Kidney capillary endothelial cell (primary cell): ENCODE measurements at regions not wholly inside any gene's neighbourhood (a gene's known extent, or its start where the extent isn't known, plus 50 kb on each side); places are given as distances from the start of the nearest gene placed in this dataset.

Experiments used
- DNase-seq: peaks from one replicate; pipeline ENCODE4 v3.0.0-alpha.2; 2018; ENCODE audit warnings: low spot score

DNA sequence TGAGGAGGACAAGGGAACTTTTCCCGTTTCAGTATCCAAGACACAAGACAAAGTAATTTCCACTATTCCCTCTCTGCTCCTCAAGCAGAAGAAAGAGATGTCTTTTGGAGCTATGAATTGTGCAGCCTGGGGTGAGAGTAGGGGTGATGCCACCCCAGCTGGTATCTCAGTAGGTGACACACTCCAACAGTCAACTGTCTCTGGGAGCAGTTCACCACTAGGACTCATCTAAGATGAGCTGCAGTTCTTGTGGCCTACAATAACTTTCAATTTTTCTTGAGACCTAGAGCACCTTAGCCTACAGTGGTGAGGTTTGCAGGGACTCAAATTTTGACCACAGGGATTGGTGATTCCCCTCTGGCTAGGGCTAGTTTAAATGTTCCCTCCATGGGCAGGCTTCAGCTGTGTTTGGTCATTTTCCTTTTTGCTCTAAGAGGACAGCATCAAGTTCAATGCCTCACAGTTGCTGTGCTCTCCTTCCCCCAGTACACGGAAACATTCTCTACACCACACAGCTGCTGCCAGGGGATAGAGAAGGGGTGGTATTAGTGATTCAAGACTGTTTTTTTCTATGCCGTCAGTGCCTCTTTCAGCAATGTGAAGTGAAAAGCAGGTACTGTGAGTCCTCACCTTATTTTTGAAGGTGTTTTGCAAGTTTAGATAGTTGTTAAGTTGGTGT is 278.6 kb upstream of the RORB start:
- no peak for DNase-seq

DNA sequence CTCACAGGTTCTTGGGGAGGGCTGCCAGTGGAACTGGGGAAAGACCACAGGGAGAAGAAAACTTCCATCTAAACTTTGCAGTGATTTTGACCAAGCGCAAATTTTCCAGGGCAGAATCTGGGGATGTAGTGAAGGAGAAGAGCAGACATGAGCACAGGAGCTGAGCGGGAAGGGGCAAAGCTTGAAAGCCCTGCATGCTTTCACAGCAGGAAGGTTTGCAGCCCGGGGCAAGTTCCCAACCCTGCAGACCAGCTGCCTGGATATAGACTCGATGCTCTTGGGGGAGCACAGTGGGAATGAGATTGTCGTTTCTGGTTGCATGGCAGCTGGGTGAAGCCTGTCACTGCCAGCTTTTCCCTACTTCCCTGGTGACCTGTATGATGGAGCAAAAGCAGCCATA is 276.8 kb upstream of the RORB start:
- DNase-seq: no peak

DNA sequence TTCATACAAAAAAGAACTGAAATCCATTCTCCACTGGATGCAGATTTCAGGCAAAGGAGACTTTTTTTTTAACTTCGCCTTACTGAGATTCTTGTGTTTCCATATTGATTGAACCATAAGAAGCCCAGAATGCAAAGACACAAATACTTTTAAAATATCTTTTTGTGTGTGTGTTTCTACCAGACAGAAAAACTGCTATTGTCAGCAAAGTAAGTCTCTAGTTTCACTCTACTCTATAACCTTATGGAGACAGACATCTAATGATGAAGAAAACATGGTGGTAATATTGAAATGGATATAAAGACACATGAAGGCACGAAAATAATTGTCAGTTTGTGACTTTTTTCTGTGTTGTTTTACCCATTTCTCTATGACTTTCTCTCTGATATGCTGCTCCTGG is 260.3 kb upstream of the RORB start:
- DNase-seq: no peak

DNA sequence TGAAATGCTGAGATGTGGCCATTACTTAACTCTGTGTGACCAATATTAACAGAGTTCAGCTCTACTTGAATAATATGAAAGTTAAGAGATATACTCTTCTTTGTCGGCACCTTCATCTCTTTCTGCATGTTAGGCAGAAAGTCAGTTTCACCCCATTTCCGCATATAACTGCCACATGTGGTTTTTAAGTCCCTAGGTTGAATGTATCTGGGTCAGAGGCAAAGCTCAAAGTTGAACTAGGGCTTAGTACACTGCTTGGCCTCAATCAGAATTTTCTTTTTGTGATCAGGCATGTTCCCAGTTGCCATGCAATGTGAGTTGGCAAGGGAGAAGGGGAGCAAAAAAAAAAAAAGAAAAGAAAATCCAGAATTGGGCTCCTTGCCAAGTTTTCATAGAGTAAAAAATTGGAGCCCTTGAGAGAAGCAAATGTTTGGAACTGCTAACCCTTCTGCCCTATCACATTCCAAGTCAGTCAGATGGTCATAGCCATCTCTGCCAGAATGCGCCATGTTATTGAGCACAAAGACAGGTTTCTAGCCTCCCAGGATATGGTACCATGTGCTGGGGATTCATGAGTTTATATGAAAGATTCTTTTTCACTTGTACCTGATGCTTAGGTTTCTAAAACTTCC is 251.2 kb upstream of the RORB start:
- no peak for DNase-seq

DNA sequence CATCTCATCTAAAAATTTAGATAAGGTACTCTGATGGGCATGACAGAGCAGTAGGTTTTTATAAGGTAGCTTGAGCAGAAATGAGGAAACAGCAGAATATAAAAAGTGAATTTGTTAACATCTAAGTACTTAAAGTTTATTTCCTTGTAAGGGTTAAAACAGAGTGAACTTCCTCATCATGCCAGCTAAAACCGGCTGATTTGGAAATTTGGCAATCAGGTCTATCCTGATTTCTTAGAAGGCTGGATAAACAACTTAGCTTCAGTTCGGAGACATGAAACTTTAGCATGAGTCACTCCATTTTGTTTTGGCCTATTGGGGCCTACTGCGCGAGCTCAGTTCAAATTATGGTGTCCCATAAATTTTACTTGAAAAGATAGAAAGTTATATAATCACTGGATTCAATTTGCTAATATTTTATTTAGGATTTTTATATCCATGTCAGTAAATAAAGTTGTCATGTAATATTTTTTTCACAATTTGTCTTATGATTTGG is 241.6 kb upstream of the RORB start:
- no peak for DNase-seq

DNA sequence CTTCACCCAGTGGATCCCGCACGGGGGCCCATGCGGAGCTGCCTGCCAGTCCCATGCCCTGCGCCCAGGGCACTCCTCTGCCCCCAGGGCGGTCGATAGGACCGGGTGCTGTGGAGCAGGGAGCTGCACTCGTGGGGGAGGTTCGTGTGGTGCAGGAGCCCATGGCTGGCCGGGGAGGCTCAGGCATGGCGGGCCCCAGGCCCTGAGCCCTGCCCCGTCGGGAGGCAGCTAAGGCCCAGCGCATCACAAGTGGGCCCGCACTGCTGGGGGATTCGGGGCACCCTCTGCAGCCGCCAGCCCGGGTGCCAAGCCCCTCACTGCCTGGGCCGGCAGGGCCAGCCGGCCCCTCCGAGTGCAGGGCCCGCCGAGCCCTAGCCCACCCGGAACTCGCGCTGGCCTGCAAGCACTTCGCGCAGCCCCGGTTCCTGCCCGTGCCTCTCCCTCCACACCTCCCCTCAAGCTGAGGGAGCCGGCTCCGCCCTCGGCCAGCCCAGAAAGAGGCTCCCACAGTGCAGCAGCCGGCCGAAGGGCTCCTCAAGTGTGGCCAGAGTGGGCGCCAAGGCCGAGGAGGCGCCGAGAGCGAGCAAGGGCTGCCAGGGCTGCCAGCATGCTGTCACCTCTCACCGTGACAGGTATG is 221.1 kb upstream of the RORB start:
- no peak for DNase-seq

DNA sequence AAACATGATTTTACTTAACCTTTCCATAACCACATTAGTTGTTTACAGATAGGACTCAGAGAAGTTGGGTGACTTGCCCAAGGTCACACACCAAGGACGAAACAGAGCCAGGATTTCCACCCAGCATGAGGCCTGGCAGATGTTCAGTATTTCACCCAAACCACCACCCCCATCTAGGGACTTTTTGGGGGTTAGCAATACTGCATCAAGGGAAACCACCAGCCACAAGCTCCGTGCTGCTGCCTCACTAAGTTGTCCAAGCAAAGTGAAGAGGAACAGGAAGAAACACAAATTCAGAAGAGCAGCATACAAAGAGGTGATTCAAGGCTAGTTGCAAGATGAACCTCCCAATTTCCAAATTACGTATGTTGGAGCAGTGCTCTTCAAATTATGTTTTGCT is 219.6 kb upstream of the RORB start:
- no peak for DNase-seq

DNA sequence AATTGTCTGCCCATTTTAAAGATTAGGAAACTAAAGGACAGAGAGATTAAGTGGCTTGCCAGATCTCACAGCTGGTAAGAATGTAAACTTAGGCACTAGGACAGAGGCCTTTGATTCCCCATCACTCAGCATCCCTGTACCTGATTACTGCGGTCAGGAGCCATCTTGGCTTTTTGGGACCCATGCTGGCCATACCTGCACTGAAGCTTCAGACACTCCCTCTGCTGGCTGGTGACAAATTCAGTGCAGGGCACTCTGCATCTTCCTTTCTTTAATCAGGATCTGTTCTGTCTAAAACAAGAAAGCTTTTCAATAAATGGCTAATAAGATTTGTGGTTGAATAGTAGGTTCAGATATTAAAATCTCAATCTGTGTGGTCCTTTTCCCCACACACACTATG is 215.5 kb upstream of the RORB start:
- no peak for DNase-seq

DNA sequence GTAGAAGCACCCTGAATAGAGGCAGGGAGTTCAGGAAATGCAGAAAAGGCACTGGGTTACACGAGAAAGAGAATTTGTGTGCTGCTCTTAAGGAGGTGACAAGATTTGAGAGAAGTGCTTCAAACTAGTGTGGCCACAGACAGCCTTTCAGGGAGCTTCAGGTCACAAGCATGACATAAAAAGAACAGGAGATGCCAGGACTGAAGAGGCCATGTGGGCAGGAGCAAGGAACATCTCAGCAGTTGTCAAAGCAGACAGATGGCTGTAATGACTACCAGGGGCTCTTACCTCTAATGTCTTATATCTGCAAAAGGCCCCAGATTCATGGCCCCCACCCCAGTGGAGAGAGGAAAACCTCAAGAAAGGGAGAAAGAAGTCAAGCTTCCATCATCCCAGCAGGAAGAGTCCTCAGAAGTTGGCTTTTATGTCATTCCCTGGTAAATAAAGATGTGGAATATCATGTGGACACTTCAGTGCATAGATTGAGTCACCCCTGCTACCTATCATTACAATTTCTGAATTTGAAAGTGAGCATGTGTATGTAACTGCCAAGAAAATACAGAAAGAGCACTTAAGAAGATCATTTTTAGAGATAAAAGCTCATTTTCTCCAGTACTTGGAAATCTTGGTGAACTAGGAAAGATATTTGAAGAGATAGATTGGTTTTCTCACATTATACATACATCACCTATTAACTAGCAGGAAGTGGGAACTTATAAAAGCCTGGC is 214.4 kb upstream of the RORB start:
- DNase-seq: no peak

DNA sequence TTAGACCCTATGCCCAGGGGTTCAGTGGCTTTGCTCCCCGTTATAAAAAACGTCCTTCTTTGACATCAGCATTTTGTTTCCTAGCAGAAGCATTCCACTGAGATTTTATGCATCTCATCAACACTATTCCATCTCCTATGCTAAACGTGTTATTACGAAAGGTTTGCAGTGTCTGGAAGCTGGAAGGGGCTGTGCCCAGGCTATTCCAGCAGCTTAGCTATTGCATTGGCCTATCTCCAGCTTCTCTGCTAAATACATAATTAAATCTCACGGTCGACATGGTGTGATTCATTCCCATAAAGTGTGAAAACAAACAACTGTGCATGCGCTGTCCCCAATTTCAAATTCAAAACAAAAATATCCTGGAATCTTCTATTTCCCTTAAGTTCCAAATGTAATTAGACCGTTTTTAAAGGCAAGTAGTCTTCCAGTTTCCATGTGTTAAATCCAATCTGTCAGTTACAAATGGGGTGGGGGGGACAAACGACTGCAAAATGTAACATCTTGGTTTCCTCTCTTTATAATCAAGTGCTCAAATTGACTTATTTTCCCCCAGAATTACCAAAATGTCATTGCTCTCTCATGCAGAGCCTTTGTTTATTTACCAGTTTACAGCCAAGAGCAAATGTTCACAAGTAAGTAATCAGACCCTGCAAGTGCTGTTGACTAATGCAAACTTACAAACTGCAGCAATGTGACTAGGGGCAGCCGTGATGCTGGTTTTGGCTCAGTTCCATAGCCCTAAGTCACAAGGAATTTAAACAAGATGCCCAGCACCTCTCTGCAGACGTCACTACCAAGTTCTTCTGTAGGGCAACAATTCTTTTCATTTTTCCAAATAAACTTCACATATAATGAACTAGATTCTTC is 212.3 kb upstream of the RORB start:
- no peak for DNase-seq

DNA sequence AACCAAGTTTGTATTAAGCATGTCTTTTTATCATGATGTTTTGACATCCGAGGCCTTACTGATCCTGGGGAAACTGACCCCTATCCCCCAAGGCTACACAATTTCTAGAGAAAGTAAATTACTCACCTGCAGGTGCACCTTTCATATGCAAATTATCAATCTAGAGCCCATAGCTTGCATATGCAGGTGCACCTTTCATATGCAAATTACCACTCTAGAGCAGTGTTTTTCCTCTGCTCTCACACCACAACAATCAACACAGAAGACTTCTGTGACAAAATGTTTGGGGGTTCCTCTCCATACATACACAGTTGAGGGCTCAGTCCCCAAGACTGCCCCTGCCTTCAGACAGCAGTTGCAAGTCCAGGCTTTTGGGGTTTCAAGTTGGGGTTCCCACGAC is 203.7 kb upstream of the RORB start:
- DNase-seq: no peak

DNA sequence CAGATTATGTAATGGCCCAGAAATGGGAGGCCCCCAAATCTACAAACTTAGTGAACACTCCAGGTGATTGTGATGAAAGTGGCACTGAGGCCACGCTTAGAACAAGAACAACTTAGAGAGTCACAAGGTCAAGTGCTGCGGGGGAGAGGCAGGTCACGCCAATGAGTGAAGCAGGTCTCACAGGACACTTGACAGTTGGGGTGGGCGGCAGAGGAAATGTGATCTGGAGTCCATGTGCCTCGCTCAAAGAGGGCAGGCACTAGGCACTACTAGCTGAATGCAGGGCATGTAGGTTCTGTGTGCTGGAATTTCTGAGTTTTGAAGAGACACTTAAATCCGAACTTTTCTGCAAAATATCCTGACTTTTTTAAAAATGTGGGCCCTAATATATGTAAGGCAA is 193.2 kb upstream of the RORB start:
- no peak for DNase-seq

DNA sequence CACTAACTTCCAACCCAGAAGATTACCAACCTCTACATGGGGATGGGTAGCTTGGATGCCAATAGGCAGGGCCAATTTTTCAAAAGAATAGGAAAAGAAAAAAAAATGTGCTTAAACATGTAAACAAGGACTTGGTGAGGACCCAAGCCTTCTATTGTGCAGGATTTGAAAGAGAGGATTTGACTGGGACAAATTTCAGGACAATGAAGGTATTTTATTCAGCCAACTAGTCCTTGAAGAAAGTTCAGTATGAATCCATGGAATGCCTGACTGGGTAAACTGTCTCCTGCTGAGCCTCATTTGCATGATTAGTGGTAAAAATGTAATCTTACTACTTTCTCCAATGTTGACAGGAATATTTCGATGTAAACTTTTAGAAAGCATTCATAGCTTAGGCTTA is 192.5 kb upstream of the RORB start:
- DNase-seq: no peak

DNA sequence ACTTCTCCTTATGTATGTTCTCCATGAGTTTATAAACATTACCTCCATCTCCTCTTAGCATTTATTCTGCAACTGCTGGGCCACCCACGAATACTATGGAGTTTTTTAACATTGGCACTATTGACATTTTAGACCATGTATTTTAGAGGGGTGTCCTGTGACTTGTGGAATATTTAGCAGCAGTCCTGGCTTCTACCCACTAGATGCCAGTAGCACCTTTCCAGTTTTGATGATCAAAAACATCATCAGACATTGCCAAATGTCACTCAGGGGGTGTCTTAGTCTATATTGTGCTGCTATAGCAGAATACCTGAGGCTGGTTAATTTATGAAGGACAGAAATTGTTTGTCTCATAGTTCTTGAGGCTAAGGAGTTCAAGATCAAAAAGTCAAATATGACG is 187.5 kb upstream of the RORB start:
- DNase-seq: no peak

DNA sequence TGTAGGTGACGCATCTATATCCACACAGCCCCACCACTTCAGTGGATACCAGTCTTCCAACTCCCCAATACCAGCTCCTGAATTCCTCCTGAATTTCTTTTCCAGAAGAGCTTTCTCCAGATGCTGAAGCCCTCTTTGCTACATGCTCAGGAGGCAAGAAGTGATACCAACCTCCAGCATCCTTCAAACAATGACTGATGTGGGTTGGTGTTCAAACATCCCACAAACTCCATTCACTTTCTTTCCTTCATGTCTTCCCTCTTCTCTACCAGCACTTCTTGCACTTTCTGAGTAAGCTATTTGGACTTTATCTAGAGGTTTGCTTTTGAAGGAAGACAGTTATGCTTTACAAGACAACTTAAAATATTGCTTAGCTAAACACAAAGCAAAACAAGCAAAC is 179.9 kb upstream of the RORB start:
- no peak for DNase-seq

DNA sequence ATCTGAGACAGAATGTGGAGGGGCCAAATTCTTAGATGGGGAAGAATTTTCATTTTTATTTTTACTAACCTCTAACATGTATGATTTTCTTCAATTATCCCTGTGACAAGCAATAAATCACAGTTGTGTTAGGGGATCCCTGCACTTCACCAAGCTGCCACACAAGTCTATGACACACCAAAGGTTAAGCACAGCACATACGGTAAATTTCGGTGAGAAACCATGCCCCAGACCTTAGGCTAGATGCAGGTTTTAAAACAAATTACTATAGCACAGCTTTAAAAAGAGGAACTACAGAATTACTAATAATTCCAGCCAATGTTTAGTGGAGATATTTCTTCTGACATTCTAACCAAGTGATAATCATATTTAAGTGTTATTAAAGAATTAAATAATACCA is 175.7 kb upstream of the RORB start:
- DNase-seq: no peak

DNA sequence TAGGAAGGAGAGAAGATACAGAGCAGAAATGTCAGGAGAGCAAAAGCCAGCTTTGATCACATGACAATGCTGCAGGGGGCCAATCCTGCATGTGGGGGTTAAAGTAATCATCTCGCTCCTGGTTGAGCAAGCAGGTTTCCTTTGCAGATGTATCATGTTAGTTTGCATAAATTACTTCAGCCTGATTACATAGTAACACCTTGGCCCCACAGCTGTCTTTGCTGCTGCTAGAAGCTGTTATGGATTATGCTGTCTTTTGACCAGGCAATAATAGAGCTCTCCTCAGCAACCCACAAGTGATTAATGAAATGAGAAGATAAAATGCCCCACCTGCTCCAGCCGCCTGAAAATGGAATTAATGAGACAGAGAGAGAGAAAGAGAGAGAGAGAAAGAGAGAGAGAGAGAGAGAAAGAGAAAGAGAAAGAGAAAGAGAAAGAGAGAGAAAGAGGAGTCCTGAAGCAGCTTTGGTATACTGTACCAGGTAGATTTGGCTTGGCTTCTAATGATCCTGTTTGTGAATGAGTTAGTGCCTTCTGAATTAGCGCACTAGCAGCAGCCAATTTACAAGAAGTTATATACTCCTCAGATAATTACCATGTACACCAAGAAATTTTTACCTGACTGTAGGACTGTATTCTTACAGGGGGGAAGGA is 174.3 kb upstream of the RORB start:
- no peak for DNase-seq

DNA sequence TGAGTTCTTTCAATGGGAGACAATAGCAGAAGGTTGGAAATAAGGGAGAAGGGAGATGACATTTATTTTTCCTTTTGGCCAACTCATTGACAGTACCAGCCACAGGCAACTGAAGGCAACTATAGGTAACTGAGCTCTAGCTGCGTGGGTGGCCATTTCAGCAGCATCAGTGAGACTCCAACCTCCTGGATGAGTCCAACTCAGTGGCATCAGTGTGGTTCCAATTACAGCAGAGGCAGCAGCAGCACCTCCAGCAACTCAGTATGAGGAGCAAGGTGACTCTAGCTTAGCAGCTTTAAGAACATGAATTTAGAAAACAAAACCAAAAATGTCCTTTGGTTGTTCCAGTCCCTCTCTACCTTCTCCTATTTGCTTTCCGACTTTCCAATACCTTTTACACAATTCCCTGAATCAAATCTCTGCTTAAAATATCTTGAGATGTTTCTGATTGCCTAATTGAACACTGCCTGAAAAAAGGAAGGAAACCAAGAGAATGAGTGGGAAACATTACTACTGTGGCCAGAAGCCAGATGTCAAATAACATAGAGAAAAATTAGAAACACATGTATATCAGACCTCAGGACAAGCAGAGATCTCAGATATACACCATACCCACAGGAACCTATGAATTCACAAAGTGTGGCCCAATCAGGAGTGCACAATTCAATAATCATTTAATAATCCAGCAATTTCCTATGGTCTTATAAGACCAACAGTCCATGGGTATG is 166.5 kb upstream of the RORB start:
- DNase-seq: no peak

DNA sequence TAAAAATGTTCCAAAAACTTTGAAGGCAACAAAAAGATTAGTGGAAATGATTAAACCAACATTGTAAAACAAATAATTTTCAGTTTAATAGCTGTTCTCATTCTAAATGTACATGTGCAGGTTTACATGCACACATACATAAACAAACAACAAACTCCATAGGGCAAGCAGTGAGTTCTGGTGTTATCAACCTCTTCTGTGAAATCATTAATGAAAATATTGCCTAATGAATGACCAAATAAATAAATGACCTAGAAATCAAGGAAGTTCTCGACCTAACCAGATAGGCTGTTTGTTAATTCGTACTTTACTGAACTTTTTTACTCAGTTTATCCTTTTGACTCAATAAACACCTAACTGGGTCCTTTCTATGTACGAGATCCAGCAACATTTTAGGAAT is 165.5 kb upstream of the RORB start:
- no peak for DNase-seq

DNA sequence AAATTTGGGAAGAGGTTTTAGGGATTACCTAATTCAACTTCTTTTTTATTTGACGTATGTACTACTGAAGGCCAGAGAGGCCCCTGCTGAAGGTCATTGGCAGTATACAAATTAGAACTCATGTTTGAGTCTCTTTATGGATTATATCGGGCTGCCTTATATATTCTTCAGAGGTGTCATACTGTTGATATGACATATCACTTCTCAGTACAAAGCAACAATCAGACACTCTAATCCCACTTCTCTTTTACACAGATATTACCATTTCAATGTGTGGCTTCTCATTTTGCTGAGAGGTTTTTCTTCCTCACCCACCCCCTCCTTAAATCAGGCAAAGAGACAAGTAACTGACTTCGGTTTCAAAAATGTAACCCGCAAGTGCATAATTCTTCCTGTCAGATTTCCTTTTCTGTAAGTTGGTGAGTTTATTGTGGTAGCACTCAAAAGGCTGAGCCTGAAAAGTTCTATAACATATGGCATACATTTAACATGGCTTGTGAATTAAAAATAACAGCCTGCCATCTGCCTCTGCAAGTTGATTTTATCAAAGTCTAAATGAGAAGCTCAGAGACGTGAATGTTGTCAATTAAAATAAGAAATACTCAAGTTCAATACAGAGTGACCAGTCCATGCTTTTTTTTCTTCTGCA is 163.6 kb upstream of the RORB start:
- no peak for DNase-seq
